Renal pelvis (tissue), 1 donor: ENCODE measurements at regions not wholly inside any gene's neighbourhood (a gene's known extent, or its start where the extent isn't known, plus 50 kb on each side); places are given as distances from the start of the nearest gene placed in this dataset.

Experiments used
- DNase-seq: peaks from one replicate; pipeline ENCODE4 v3.0.0-alpha.2; 2013

- no peak for DNase-seq
Observed at GRCh38 chr15:70505936-70506912, 257.1 kb downstream of the UACA start.

GRCh38 chr15:70505411-70505919 lies 257.9 kb downstream of the UACA start:
- DNase-seq = no peak

GRCh38 chr15:70504988-70505387 lies 258.4 kb downstream of the UACA start:
- no peak for DNase-seq

- DNase-seq = no peak
Observed at GRCh38 chr15:70504299-70504951, 258.9 kb downstream of the UACA start.

- DNase-seq = no peak
Observed at GRCh38 chr15:70503798-70504298, 259.5 kb downstream of the UACA start.

GRCh38 chr15:70503073-70503745 lies 260.1 kb downstream of the UACA start:
- DNase-seq = no peak

GRCh38 chr15:70502529-70502928 lies 260.8 kb downstream of the UACA start:
- DNase-seq = no peak

- no peak for DNase-seq
Observed at GRCh38 chr15:70501849-70502248, 261.5 kb downstream of the UACA start.

- DNase-seq = no peak
Observed at GRCh38 chr15:70501121-70501727, 262.1 kb downstream of the UACA start.

GRCh38 chr15:70499791-70500190 lies 263.6 kb downstream of the UACA start:
- no peak for DNase-seq

GRCh38 chr15:70498096-70498626 lies 265.2 kb downstream of the UACA start:
- DNase-seq = no peak

GRCh38 chr15:70497661-70498060 lies 265.7 kb downstream of the UACA start:
- no peak for DNase-seq

- no peak for DNase-seq
Observed at GRCh38 chr15:70495991-70496599, 267.3 kb downstream of the UACA start.

GRCh38 chr15:70494852-70495571 lies 268.3 kb downstream of the UACA start:
- DNase-seq = no peak

- no peak for DNase-seq
Observed at GRCh38 chr15:70494517-70494851, 268.9 kb downstream of the UACA start.

GRCh38 chr15:70493787-70494516 lies 269.4 kb downstream of the UACA start:
- no peak for DNase-seq

GRCh38 chr15:70493376-70493775 lies 270.0 kb downstream of the UACA start:
- no peak for DNase-seq

GRCh38 chr15:70492240-70493177 lies 270.8 kb downstream of the UACA start:
- DNase-seq = no peak

GRCh38 chr15:70491641-70492040 lies 271.7 kb downstream of the UACA start:
- no peak for DNase-seq
